ENCODE measurements at regions not wholly inside any gene's neighbourhood (a gene's known extent, or its start where the extent isn't known, plus 50 kb on each side); places are given as distances from the start of the nearest gene placed in this dataset.

DNA sequence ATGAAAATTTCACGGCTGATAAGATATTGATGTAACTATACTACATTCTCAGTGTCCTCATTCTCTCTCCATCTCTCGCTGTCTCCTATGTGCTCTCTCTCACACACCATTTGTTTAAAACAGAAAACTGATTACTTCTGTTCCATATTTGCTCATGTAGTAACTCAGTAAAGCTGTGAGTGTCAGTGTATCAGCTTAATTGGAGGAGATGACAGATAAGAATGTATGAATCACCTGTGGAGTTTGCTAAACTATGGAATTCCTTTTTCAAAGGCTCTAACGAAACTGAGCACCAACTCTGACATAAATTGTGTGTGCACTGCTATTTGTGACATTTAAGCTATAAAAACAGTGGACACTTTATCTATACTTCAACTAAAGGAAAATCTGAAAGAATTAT lies 1080.0 kb downstream of the DSC3 start:
- no peak for FAIRE-seq
- no peaks in the 10 kb centered on the region for H3K27me3 ChIP-seq (ENCODE audit: control insufficient read depth, insufficient read depth, low read length)
- H3K4me3 ChIP-seq (ENCODE audit: low read length in 3 of 3), result no peak overlapping the region
- no peak overlapping the region for H3K9ac ChIP-seq (ENCODE audit: low read length in 3 of 3)
- no peak overlapping the region for H3K27ac ChIP-seq (ENCODE audit: low read depth in 2 of 2, low read length in 2 of 2)
- TF ChIP-seq, protein P1, sequence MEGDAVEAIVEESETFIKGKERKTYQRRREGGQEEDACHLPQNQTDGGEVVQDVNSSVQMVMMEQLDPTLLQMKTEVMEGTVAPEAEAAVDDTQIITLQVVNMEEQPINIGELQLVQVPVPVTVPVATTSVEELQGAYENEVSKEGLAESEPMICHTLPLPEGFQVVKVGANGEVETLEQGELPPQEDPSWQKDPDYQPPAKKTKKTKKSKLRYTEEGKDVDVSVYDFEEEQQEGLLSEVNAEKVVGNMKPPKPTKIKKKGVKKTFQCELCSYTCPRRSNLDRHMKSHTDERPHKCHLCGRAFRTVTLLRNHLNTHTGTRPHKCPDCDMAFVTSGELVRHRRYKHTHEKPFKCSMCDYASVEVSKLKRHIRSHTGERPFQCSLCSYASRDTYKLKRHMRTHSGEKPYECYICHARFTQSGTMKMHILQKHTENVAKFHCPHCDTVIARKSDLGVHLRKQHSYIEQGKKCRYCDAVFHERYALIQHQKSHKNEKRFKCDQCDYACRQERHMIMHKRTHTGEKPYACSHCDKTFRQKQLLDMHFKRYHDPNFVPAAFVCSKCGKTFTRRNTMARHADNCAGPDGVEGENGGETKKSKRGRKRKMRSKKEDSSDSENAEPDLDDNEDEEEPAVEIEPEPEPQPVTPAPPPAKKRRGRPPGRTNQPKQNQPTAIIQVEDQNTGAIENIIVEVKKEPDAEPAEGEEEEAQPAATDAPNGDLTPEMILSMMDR (IDR thresholded peaks at IDR 0.05; ENCODE audit: borderline replicate concordance, extremely low read depth, insufficient read depth), result no peak
- H3K9me3 ChIP-seq (ENCODE audit: control insufficient read depth in 2 of 3, insufficient read depth in 1 of 3, low read length in 3 of 3), result no peaks in the 10 kb centered on the region
- DNase-seq, result no peak
- H3K4me1 ChIP-seq (ENCODE audit: control insufficient read depth in 2 of 3, insufficient read depth in 2 of 3, low read depth in 1 of 3, low read length in 3 of 3), result no peaks in the 10 kb centered on the region
- intact Hi-C loops (cut with DNase I), result no loop called here
- no peaks in the 10 kb centered on the region for H3K36me3 ChIP-seq (ENCODE audit: control insufficient read depth in 2 of 3, insufficient read depth in 3 of 3, low read length in 3 of 3)

DNA sequence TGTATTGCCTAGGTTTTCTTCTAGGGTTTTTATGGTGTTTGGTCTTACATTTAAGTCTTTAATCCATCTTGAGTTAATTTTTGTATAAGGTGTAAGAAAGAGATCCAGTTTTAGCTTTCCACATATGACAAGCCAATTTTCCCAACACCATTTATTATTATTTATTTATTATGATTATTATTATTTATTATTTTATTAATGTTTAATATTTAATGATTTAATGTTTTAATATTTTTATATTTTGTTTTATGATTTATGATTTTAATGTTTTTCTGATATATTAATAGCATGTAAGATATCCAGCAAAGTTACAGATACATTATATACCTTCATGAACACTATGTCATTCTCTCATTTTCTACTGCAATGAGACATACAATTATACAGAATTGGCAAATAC lies 1082.0 kb downstream of the DSC3 start:
- DNase-seq, result no peak
- H3K9me3 ChIP-seq (ENCODE audit: control insufficient read depth in 2 of 3, insufficient read depth in 1 of 3, low read length in 3 of 3), result no peaks in the 10 kb centered on the region
- intact Hi-C loops (cut with DNase I), result no loop called here
- H3K27ac ChIP-seq (ENCODE audit: low read depth in 2 of 2, low read length in 2 of 2), result no peak overlapping the region
- no peak overlapping the region for H3K9ac ChIP-seq (ENCODE audit: low read length in 3 of 3)
- no peaks in the 10 kb centered on the region for H3K4me1 ChIP-seq (ENCODE audit: control insufficient read depth in 2 of 3, insufficient read depth in 2 of 3, low read depth in 1 of 3, low read length in 3 of 3)
- H3K4me3 ChIP-seq (ENCODE audit: low read length in 3 of 3), result no peak overlapping the region
- TF ChIP-seq, protein P1 (IDR thresholded peaks at IDR 0.05; ENCODE audit: borderline replicate concordance, extremely low read depth, insufficient read depth), result no peak
- no peaks in the 10 kb centered on the region for H3K36me3 ChIP-seq (ENCODE audit: control insufficient read depth in 2 of 3, insufficient read depth in 3 of 3, low read length in 3 of 3)
- peak; percentile 66 for FAIRE-seq
- no peaks in the 10 kb centered on the region for H3K27me3 ChIP-seq (ENCODE audit: control insufficient read depth, insufficient read depth, low read length)

- TF ChIP-seq, protein P1 (IDR thresholded peaks at IDR 0.05; ENCODE audit: borderline replicate concordance, extremely low read depth, insufficient read depth), result no peak
- Histone ChIP-seq H3K4me1 (ENCODE audit: control insufficient read depth in 2 of 3, insufficient read depth in 2 of 3, low read depth in 1 of 3, low read length in 3 of 3) (no peaks in the 10 kb centered on the region), H3K9me3 (ENCODE audit: control insufficient read depth in 2 of 3, insufficient read depth in 1 of 3, low read length in 3 of 3) (no peaks in the 10 kb centered on the region), H3K36me3 (ENCODE audit: control insufficient read depth in 2 of 3, insufficient read depth in 3 of 3, low read length in 3 of 3) (no peaks in the 10 kb centered on the region), H3K27me3 (ENCODE audit: control insufficient read depth, insufficient read depth, low read length) (no peaks in the 10 kb centered on the region), H3K4me3 (ENCODE audit: low read length in 3 of 3) (no peak overlapping the region), H3K27ac (ENCODE audit: low read depth in 2 of 2, low read length in 2 of 2) (no peak overlapping the region), H3K9ac (ENCODE audit: low read length in 3 of 3) (no peak overlapping the region)
- DNase-seq (no peak), FAIRE-seq (no peak)
- intact Hi-C loops (cut with DNase I), result no loop called here
These were observed 1112.3 kb downstream of the DSC3 start for GRCh38 chr18:29930231-29930630.

- Histone ChIP-seq H3K36me3 (ENCODE audit: control insufficient read depth in 2 of 3, insufficient read depth in 3 of 3, low read length in 3 of 3) (no peaks in the 10 kb centered on the region), H3K27ac (ENCODE audit: low read depth in 2 of 2, low read length in 2 of 2) (no peak overlapping the region), H3K27me3 (ENCODE audit: control insufficient read depth, insufficient read depth, low read length) (no peaks in the 10 kb centered on the region), H3K4me3 (ENCODE audit: low read length in 3 of 3) (no peak overlapping the region), H3K9me3 (ENCODE audit: control insufficient read depth in 2 of 3, insufficient read depth in 1 of 3, low read length in 3 of 3) (no peaks in the 10 kb centered on the region), H3K4me1 (ENCODE audit: control insufficient read depth in 2 of 3, insufficient read depth in 2 of 3, low read depth in 1 of 3, low read length in 3 of 3) (no peaks in the 10 kb centered on the region), H3K9ac (ENCODE audit: low read length in 3 of 3) (no peak overlapping the region)
- intact Hi-C loops (cut with DNase I), result no loop called here
- TF ChIP-seq, protein P1 (IDR thresholded peaks at IDR 0.05; ENCODE audit: borderline replicate concordance, extremely low read depth, insufficient read depth), result no peak
- FAIRE-seq, result no peak
- DNase-seq, result no peak
These were observed 1114.5 kb downstream of the DSC3 start for GRCh38 chr18:29928081-29928480.
